K562 (cell line): ENCODE measurements at regions not wholly inside any gene's neighbourhood (a gene's known extent, or its start where the extent isn't known, plus 50 kb on each side); places are given as distances from the start of the nearest gene placed in this dataset.

Experiments
- EP300 ChIP-seq: IDR thresholded peaks from 2 replicates; pipeline ENCODE4 v1.6.1; 2012; ENCODE audit warnings: low read length, improper control_type of control experiment
- HDAC3 ChIP-seq: fragments of 450-650 bp; IDR thresholded peaks from 2 replicates; pipeline ENCODE4 v1.6.1; 2018; ENCODE audit warnings: borderline replicate concordance, mild to moderate bottlenecking, moderate library complexity; ENCODE audit not compliant: partially characterized antibody
- HDGF ChIP-seq: fragments of 450-650 bp; IDR thresholded peaks from 2 replicates; pipeline ENCODE4 v1.6.1; 2016
- IFI16 ChIP-seq: fragments of 250-450 bp; sonication (Bioruptor Pico); IDR thresholded peaks from 2 replicates; pipeline ENCODE4 v2.1.2; 2022; ENCODE audit warnings: mild to moderate bottlenecking, inconsistent platforms
- SRF ChIP-seq, 2 experiments: fragments of 250-450, 450-650 bp in 1 of 2; sonication (Bioruptor Pico) in 1 of 2; sonication (generic) in 1 of 2; formaldehyde crosslinking; IDR thresholded peaks; 2 replicates each; pipeline versions ENCODE4 v1.5.0 to v1.5.1; 2020 to 2022; ENCODE audit warnings: mild to moderate bottlenecking in 1 of 2, missing genetic modification reagents in 1 of 2
- TARDBP ChIP-seq: fragments of 450-650 bp; IDR thresholded peaks from 2 replicates; pipeline ENCODE4 v1.6.1; 2016
- ZNF217 ChIP-seq: sonication (generic); formaldehyde crosslinking; IDR thresholded peaks from 2 replicates; pipeline ENCODE4 v1.8.0; 2022; ENCODE audit warnings: mild to moderate bottlenecking, missing genetic modification reagents
- ZNF239 ChIP-seq: fragments of 250-450 bp; sonication (Bioruptor Pico); IDR thresholded peaks from 2 replicates; pipeline ENCODE4 v1.4.0; 2020; ENCODE audit warnings: mild to moderate bottlenecking
- TF ChIP-seq, protein P1 (sequence below): fragments of 200-600 bp; sonication (generic); IDR thresholded peaks from one replicate; pipeline ENCODE4 v1.6.1; 2012; ENCODE audit warnings: mild to moderate bottlenecking, low read depth, low read length, inconsistent platforms

DNA sequence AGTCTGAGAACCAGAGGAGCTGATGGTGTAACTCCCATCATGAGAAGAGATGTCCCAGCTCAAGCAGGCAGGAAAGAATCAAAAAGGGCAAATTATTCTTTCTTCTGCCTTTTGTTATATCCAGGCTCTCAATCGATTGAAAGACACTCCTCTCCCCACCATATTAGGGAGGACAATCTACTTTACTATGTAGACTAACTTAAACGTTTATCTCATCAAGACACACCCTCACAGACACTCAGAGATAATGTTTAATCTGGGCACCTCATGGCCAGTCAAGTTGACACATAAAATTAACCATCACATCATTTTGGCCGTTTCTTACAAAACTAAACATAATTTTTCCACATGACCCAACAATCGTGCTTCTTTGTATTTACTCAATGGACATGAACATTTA, 534.3 kb upstream of the RORB start (continued):
- TF ChIP-seq, protein P1, sequence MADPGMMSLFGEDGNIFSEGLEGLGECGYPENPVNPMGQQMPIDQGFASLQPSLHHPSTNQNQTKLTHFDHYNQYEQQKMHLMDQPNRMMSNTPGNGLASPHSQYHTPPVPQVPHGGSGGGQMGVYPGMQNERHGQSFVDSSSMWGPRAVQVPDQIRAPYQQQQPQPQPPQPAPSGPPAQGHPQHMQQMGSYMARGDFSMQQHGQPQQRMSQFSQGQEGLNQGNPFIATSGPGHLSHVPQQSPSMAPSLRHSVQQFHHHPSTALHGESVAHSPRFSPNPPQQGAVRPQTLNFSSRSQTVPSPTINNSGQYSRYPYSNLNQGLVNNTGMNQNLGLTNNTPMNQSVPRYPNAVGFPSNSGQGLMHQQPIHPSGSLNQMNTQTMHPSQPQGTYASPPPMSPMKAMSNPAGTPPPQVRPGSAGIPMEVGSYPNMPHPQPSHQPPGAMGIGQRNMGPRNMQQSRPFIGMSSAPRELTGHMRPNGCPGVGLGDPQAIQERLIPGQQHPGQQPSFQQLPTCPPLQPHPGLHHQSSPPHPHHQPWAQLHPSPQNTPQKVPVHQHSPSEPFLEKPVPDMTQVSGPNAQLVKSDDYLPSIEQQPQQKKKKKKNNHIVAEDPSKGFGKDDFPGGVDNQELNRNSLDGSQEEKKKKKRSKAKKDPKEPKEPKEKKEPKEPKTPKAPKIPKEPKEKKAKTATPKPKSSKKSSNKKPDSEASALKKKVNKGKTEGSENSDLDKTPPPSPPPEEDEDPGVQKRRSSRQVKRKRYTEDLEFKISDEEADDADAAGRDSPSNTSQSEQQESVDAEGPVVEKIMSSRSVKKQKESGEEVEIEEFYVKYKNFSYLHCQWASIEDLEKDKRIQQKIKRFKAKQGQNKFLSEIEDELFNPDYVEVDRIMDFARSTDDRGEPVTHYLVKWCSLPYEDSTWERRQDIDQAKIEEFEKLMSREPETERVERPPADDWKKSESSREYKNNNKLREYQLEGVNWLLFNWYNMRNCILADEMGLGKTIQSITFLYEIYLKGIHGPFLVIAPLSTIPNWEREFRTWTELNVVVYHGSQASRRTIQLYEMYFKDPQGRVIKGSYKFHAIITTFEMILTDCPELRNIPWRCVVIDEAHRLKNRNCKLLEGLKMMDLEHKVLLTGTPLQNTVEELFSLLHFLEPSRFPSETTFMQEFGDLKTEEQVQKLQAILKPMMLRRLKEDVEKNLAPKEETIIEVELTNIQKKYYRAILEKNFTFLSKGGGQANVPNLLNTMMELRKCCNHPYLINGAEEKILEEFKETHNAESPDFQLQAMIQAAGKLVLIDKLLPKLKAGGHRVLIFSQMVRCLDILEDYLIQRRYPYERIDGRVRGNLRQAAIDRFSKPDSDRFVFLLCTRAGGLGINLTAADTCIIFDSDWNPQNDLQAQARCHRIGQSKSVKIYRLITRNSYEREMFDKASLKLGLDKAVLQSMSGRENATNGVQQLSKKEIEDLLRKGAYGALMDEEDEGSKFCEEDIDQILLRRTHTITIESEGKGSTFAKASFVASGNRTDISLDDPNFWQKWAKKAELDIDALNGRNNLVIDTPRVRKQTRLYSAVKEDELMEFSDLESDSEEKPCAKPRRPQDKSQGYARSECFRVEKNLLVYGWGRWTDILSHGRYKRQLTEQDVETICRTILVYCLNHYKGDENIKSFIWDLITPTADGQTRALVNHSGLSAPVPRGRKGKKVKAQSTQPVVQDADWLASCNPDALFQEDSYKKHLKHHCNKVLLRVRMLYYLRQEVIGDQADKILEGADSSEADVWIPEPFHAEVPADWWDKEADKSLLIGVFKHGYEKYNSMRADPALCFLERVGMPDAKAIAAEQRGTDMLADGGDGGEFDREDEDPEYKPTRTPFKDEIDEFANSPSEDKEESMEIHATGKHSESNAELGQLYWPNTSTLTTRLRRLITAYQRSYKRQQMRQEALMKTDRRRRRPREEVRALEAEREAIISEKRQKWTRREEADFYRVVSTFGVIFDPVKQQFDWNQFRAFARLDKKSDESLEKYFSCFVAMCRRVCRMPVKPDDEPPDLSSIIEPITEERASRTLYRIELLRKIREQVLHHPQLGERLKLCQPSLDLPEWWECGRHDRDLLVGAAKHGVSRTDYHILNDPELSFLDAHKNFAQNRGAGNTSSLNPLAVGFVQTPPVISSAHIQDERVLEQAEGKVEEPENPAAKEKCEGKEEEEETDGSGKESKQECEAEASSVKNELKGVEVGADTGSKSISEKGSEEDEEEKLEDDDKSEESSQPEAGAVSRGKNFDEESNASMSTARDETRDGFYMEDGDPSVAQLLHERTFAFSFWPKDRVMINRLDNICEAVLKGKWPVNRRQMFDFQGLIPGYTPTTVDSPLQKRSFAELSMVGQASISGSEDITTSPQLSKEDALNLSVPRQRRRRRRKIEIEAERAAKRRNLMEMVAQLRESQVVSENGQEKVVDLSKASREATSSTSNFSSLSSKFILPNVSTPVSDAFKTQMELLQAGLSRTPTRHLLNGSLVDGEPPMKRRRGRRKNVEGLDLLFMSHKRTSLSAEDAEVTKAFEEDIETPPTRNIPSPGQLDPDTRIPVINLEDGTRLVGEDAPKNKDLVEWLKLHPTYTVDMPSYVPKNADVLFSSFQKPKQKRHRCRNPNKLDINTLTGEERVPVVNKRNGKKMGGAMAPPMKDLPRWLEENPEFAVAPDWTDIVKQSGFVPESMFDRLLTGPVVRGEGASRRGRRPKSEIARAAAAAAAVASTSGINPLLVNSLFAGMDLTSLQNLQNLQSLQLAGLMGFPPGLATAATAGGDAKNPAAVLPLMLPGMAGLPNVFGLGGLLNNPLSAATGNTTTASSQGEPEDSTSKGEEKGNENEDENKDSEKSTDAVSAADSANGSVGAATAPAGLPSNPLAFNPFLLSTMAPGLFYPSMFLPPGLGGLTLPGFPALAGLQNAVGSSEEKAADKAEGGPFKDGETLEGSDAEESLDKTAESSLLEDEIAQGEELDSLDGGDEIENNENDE, result no peak
- TF ChIP-seq HDGF (no peak), IFI16 (CRISPR knock-in tag) (no peak), ZNF217 (CRISPR knock-in tag) (no peak), HDAC3 (no peak), SRF (CRISPR knock-in tag; IDR thresholded peaks at IDR 0.05) (peak in 1 of 2 experiments; percentile 88; a peak in 1 of 4 replicates), TARDBP (no peak), EP300 (peak; percentile 60), ZNF239 (no peak)
